Hepatocyte (in vitro differentiated cells): ENCODE measurements at regions not wholly inside any gene's neighbourhood (a gene's known extent, or its start where the extent isn't known, plus 50 kb on each side); places are given as distances from the start of the nearest gene placed in this dataset.

Experiments used
- DNase-seq: peaks from one replicate; pipeline ENCODE4 v3.0.0-alpha.2; 2016; ENCODE audit warnings: low spot score
- H2AFZ ChIP-seq: fragments of 200-600 bp; sonication (generic); 2 replicates; pipeline ENCODE4 v1.6.0; 2016; ENCODE audit warnings: antibody characterized with exemption, mild to moderate bottlenecking
- H3K27ac ChIP-seq: fragments of 200-600 bp; sonication (generic); 2 replicates; pipeline ENCODE4 v1.5.1; 2016; ENCODE audit warnings: mild to moderate bottlenecking
- H3K27me3 ChIP-seq: fragments of 200-600 bp; sonication (generic); 2 replicates; pipeline ENCODE4 v1.6.1; 2016
- H3K36me3 ChIP-seq: fragments of 200-600 bp; sonication (generic); replicated peaks from 2 replicates; pipeline ENCODE4 v1.5.1; 2016; ENCODE audit warnings: low read depth; ENCODE audit not compliant: insufficient read depth
- H3K4me1 ChIP-seq: fragments of 200-600 bp; sonication (generic); 2 replicates; pipeline ENCODE4 v1.5.1; 2016; ENCODE audit warnings: mild to moderate bottlenecking, moderate library complexity; ENCODE audit not compliant: insufficient read depth
- H3K4me2 ChIP-seq: fragments of 200-600 bp; sonication (generic); 2 replicates; pipeline ENCODE4 v1.6.0; 2016
- H3K4me3 ChIP-seq: fragments of 200-600 bp; sonication (generic); 2 replicates; pipeline ENCODE4 v1.5.1; 2016; ENCODE audit warnings: mild to moderate bottlenecking
- H3K79me2 ChIP-seq: fragments of 200-600 bp; sonication (generic); 2 replicates; pipeline ENCODE4 v1.6.0; 2017; ENCODE audit warnings: mild to moderate bottlenecking
- H3K9me2 ChIP-seq: fragments of 200-600 bp; sonication (generic); replicated peaks from 2 replicates; pipeline ENCODE4 v1.6.0; 2017; ENCODE audit warnings: mild to moderate bottlenecking; ENCODE audit not compliant: insufficient read depth
- H3K9me3 ChIP-seq: fragments of 200-600 bp; sonication (generic); 2 replicates; pipeline ENCODE4 v1.5.1; 2016; ENCODE audit warnings: low read depth, mild to moderate bottlenecking
- H4K20me1 ChIP-seq: fragments of 200-600 bp; sonication (generic); 2 replicates; pipeline ENCODE4 v1.6.0; 2016; ENCODE audit warnings: mild to moderate bottlenecking; ENCODE audit not compliant: insufficient read depth, poor library complexity, severe bottlenecking
- CTCF ChIP-seq: fragments of 200-600 bp; sonication (generic); IDR thresholded peaks from 2 replicates; pipeline ENCODE4 v1.5.1; 2016; ENCODE audit warnings: antibody characterized with exemption, mild to moderate bottlenecking; ENCODE audit not compliant: poor library complexity
- EZH2 ChIP-seq: fragments of 200-600 bp; sonication (generic); IDR thresholded peaks from 2 replicates; pipeline ENCODE4 v1.6.1; 2016; ENCODE audit warnings: antibody characterized with exemption, mild to moderate bottlenecking, borderline replicate concordance
- EZH2phosphoT487 ChIP-seq: fragments of 200-600 bp; sonication (generic); IDR thresholded peaks from one replicate; pipeline ENCODE4 v1.6.1; 2018; ENCODE audit warnings: antibody characterized with exemption, mild to moderate bottlenecking, low read depth, moderate library complexity; ENCODE audit not compliant: unreplicated experiment, severe bottlenecking
- WGBS: methylation state at CpG from one replicate; pipeline ENCODE4 v1.1.6; 2016; ENCODE audit warnings: low lambda C conversion rate; ENCODE audit errors: missing lambda C conversion rate; 5-methylcytosine and 5-hydroxymethylcytosine counted together

- H3K9me3 ChIP-seq = no peaks in the 10 kb centered on the region
- no peaks in the 10 kb centered on the region for H3K9me2 ChIP-seq
- no peaks in the 10 kb centered on the region for H3K4me1 ChIP-seq
- H4K20me1 ChIP-seq = no peaks in the 10 kb centered on the region
- no peaks in the 10 kb centered on the region for H3K27me3 ChIP-seq
- H3K4me2 ChIP-seq = no peak overlapping the region
- H2AFZ ChIP-seq = no peak overlapping the region
- TF ChIP-seq EZH2 (no peak), CTCF (no peak), EZH2phosphoT487 (no peak)
- H3K79me2 ChIP-seq = no peaks in the 10 kb centered on the region
- 80% methylated on average over 14 of the region's 14 CpGs for WGBS
- H3K36me3 ChIP-seq = no peaks in the 10 kb centered on the region
- no peak overlapping the region for H3K27ac ChIP-seq
- no peak overlapping the region for H3K4me3 ChIP-seq
- DNase-seq = no peak
These were observed 72.5 kb upstream of the SMYD2 start for GRCh38 chr1:214208460-214208859.

DNA sequence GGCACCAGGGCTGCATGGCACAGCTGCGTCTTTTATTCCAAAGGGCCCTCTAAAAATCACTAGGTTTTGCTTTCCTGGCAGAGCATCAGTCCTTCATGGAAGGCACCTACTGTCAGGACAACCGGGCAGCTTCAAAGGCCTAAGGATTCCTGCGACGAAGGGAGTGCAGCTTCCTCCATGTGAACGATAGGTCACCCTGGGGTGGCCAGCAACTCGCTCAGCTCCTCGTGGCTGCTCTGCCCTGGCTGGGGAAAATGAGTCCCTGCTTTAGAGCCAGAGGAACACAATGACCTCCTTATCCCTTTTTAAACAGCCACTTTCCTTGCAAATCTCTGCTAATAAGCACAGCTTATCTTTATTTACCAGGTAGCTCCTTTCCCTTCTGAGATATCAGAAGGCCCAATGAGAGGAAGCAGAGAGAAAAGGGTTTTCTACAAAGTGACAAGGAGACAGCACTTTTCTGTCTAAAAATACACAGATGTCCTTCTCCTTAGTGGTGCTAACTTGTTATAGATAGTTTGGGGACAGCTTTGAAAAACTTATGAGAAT lies 71.6 kb upstream of the SMYD2 start:
- Histone ChIP-seq H3K36me3 (no peaks in the 10 kb centered on the region), H3K9me3 (no peaks in the 10 kb centered on the region), H3K4me3 (no peak overlapping the region), H3K79me2 (no peaks in the 10 kb centered on the region), H2AFZ (no peak overlapping the region), H4K20me1 (no peaks in the 10 kb centered on the region), H3K4me1 (peaks cover 2% of the 10 kb centered on the region), H3K27ac (no peak overlapping the region), H3K4me2 (no peak overlapping the region), H3K27me3 (no peaks in the 10 kb centered on the region), H3K9me2 (no peaks in the 10 kb centered on the region)
- peak; percentile 89 for TF ChIP-seq EZH2phosphoT487
- TF ChIP-seq CTCF = no peak
- no peak for TF ChIP-seq EZH2
- WGBS = 56% methylated on average over 7 of the region's 7 CpGs
- DNase-seq = no peak

DNA sequence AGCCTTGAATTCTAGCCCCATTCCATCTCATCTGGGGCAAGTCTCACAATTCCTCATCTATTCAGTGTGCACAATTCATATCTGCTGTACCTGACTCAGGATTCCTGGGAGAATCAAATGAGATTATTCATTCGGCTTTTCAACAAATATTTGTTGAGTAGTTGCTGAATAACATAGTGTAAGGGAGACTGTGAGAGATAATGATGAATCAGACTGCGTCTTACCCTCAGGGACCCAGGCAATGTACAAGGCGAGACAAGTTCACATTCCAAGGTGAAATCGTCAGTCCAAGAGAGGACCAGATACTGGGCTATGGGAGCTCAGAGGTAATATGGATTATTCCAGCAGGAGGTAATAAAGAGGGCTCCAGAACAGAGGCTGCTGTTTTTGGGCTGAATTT lies 67.8 kb upstream of the SMYD2 start:
- Histone ChIP-seq H2AFZ (no peak overlapping the region), H3K79me2 (no peaks in the 10 kb centered on the region), H3K9me3 (no peaks in the 10 kb centered on the region), H3K27me3 (no peaks in the 10 kb centered on the region), H3K4me1 (peaks cover 10% of the 10 kb centered on the region), H3K4me3 (no peak overlapping the region), H3K36me3 (no peaks in the 10 kb centered on the region), H3K27ac (no peak overlapping the region), H3K4me2 (no peak overlapping the region), H4K20me1 (no peaks in the 10 kb centered on the region), H3K9me2 (no peaks in the 10 kb centered on the region)
- TF ChIP-seq EZH2phosphoT487 = no peak
- no peak for TF ChIP-seq EZH2
- TF ChIP-seq CTCF = no peak
- no peak for DNase-seq
- WGBS = 41% methylated on average over 4 of the region's 4 CpGs

DNA sequence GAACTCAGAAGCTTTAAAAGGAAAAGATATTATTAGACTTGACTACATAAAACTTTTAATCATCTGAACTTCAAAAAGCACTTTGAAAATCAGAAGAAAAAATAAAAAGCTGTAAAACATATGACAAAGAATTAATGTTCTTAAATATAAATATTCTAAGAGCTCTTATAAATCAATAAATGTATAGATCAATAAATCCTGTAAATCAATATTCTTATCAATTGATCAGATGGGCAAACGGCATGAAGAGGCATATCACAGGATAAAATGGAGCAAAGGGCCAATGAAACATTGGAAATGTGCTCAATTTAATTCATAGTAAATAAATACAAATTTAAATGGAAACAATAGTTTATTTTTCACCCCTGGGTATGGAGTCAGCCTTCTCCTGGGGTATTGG lies 66.1 kb upstream of the SMYD2 start:
- Histone ChIP-seq H3K9me2 (no peaks in the 10 kb centered on the region), H3K4me3 (no peak overlapping the region), H3K4me2 (no peak overlapping the region), H3K9me3 (no peaks in the 10 kb centered on the region), H3K79me2 (no peaks in the 10 kb centered on the region), H3K27me3 (peaks cover 8% of the 10 kb centered on the region), H3K4me1 (peaks cover 10% of the 10 kb centered on the region), H2AFZ (no peak overlapping the region), H4K20me1 (no peaks in the 10 kb centered on the region), H3K27ac (no peak overlapping the region), H3K36me3 (no peaks in the 10 kb centered on the region)
- TF ChIP-seq EZH2 = no peak
- no peak for TF ChIP-seq CTCF
- no peak for TF ChIP-seq EZH2phosphoT487
- DNase-seq = no peak
- 68% methylated on average over 1 of the region's 1 CpG for WGBS
